Choroid plexus epithelial cell (primary cell): ENCODE measurements at regions not wholly inside any gene's neighbourhood (a gene's known extent, or its start where the extent isn't known, plus 50 kb on each side); places are given as distances from the start of the nearest gene placed in this dataset.
"Not testable (repeated sequence)": the region's sequence is repeated elsewhere in the genome, so short reads cannot be mapped to it uniquely, and the experiment has no call there.

Experiments
- DNase-seq: peaks from one replicate; pipeline ENCODE4 v3.0.0-alpha.2; 2010; ENCODE audit warnings: low read depth
- H3K4me3 ChIP-seq: 2 replicates; pipeline ENCODE4 v1.5.1; 2011; ENCODE audit warnings: low read depth, mild to moderate bottlenecking, control low read depth, low read length, moderate library complexity

DNA sequence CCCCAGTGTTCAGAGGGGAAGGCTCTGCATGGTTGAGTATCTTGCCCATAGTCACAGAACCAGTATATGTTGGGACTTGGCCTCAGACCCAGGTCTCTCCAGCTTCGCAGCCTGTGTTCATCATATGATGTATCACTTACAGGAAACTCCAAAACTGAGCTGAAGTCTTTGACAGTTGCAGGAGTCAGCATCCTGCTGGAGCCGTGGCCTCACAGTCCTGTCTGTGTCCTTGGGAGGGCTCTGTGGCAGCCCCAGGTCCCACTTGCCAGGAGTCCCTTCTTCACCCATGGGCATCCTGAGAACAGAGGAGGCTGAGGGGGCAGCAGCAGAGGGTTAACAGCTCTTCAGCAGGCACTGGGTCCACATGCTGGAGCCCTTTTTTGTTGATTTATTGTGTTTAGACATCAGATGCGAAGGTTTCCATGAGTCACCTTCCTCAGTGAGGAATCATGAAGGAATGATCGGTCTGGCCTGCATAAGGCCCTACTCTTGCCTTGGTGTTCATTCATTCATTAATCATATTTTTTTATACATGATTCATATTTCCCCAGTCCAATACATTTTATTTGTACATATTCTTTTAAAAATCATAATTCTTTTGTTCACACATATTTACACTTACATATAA, 176.3 kb upstream of the SPATA31A3 start:
- DNase-seq, H3K4me3 ChIP-seq: not testable (repeated sequence)

DNA sequence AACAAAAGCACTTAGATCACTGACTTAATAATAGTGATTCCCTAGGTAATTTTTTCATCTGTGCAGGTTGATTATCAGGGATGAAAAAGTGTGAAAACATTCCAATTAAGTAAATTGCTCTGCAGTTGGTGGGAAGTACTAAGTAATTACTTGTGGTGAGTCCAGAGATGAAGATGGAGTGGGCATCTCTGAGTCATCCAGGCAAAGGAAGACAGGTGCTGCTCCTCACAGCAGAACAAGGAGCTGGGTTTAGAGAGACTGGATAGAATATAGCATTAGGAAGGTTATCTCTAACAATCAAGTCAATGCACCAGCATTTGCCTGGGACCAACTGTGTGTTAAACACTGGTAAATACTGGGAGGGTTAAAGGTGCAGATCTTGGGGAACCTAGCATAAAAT, 174.0 kb upstream of the SPATA31A3 start:
- H3K4me3 ChIP-seq, DNase-seq: not testable (repeated sequence)

DNA sequence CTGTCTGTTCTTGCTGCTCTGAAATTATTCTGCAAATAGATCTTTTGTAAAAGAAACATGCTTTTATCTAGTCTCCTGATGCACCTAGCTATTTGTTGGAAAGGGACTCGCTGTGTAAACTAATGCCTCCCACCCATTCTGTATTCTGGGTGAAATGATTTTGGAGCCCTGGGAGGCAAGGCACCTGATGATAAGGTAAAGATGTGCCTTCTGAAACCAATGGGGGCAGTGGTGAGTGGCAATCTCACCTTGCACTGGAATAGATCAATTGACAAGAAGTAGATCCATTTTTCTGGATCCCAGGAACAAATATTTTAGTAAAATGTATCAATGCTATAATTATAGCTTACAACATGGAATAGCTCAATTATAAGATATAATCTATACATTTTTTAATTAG, 170.5 kb upstream of the SPATA31A3 start:
- not testable (repeated sequence) for DNase-seq, H3K4me3 ChIP-seq

DNA sequence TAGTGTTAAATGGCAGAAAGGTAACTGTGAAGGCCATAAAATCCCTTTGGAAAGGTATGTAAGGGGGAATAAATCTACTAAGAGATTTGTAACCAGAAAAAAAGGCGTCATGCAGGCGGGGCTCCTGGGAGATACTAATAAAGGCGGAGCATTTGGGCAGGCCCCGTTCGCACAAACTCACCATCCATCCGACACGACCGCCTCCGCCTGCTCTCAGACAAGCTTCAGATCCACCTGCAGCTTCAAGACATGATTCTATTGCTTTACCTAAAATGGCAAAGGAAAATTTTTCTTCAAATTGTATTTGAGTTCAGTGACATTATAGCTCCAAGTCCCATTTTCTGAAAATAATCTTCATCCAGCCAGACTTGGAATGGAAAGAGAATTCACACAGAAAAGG, 162.9 kb upstream of the SPATA31A3 start:
- not testable (repeated sequence) for H3K4me3 ChIP-seq, DNase-seq

DNA sequence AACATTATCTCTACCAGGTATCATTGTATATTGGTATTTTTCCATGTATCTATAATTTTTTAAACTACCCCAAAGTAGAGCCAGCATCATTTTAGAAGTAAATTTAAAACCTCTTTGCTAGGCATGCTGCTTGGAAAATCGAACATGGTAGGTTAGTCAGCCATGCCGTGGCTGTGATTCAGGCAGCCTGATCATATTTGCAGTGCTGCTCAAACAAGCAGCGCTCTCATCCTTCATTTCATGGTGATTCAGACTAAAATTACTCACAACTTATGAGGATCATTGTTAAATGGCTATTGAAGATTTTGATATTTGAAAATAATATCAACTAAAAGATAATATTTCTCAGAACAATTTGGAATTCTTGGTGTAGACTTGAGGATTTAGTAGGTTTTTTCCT, 161.2 kb upstream of the SPATA31A3 start:
- not testable (repeated sequence) for DNase-seq, H3K4me3 ChIP-seq

DNA sequence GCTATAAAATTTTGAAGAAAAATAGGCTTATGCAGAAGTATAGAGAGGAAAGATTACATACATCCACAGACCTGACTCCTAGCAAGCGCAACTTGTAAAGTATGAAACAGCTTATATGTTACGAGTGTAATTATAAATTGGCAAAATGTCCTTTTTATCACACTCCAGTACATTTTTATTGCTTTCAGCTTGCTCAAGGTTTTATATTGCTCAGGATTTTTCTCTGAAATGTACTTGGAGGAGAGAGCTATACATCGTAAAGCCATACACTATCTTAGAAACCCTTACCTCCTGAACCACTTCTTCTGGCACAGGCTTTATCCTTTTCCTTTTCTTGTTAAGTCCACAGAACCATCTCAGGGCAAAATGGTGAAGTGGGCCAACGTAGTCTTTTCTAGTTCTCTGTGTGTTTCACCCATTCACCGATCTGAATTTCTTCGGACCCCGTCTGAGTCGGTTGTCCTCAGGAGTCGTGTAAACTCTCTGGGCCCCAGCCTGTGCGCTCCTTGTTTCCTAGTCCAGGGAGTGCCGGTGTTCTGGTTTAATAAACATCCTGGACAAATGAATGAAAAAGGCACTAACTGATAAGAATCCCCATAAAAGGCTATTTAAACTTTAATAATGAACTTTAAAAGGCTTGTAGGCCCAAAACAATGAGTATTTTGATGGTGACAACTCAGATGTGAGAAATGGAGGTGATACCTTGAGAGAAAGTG, 150.2 kb upstream of the SPATA31A3 start:
- DNase-seq, H3K4me3 ChIP-seq: not testable (repeated sequence)

DNA sequence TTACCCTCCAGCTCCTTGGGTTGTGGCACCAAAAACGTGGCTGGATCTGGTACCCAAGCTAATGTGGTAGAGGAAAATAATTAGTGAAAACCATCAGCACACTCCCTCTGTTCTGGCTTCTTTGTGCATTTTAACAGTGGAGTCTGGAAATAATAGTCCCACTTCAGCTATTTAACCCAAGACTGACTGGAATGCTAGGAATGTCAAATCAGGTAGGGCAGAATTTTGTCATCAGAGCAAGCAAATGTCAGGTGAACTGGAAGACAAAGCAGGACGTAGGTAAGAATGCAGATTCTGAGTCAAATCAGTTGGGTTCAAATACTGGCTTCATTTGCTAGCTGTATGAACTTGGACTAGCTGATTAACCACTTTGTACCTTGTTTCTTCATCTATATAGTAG, 144.0 kb upstream of the SPATA31A3 start:
- H3K4me3 ChIP-seq, DNase-seq: not testable (repeated sequence)

DNA sequence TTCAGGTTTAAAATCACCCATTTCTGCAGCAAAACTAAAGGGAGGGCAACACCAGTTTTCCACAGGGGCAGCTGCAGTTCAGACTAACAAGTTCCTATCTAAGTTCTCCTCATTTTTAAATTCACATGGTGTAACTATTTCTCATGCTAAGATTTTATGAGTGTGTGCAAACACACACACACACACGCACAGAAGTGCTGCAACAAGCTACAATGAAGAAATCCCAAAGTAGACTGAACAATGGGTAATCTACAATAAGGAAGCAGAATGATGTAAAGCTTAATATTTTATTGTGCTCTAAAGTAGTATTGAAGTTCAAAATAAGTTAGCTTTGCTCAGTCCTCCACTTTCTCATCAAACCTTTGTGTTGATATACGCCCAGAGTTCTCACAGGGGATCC, 140.8 kb upstream of the SPATA31A3 start:
- H3K4me3 ChIP-seq, DNase-seq: not testable (repeated sequence)

DNA sequence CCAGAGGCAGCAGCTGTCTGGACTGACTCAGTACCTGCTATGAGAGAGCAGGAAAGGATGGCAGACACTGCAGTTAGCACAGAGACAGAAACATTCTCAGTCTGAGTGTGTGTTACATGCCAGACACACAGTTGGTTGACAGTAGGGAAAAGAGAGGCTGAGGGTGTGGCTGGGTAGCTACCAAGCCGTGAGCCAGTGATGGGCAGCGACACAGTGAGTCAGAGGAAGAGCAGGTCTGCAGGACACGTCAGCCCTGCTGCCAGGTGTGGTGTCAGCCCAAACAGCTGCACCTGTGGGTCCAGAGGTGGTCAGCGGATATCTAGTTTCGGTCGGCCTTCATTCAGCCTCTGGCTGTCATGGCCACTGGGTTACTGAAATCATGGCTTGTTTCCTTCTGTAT, 124.4 kb upstream of the SPATA31A3 start:
- DNase-seq, H3K4me3 ChIP-seq: not testable (repeated sequence)

DNA sequence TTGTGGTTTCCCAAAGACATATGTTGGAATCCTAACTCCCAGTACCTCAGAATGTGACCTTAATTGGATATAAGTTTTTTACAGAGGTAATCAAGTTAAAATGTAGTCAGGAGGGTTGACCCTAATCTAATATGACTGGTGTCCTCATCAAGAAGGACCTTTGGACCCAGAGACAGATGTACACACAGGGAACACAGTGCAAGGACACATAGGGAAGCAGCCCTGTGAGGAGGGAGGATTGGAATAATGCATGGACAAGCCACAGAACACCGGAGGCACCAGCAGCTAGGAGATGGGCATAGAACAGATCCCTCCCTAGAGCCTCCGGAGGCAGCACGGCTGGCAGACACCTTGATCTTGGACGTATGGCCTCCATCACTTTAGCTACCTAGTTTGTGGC, 119.8 kb upstream of the SPATA31A3 start:
- not testable (repeated sequence) for DNase-seq, H3K4me3 ChIP-seq

DNA sequence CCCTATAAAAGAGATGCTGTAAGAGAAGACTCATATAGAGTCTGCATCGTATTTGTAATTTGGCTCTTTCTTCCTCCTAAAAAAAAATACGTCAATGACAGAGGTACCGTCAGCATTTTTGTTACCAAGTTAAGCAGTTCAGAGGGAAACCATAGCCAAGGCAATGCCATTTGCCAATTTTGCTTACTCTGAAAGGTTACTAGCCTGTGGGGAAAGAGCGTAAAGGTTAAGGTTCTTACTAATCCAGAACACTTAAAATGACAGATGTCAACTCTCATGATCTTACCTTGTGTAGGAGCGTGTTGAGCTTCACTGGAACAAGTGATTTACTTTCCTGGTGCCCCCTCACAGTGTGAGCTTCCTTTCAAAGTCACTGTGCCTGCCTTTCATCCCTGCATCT, 119.4 kb upstream of the SPATA31A3 start:
- H3K4me3 ChIP-seq, DNase-seq: not testable (repeated sequence)

DNA sequence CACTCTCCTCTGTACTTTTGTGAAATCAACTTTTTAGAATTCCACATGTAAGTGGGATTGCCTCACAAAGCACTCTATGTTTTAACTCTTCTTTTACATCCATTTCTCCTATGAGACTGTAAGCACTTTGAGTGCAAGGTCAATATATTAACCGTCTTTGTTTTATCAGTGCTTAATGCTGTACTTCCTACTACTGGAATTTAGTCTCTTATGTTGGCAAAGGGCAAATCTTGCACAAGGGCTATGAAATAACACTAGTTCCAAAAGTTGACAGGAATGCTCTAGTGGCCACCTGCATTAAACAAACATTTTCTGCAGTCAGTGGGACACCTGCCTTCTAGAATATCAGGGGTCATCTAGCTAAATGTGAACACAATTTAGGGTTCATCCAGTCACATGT, 117.5 kb upstream of the SPATA31A3 start:
- not testable (repeated sequence) for H3K4me3 ChIP-seq, DNase-seq

DNA sequence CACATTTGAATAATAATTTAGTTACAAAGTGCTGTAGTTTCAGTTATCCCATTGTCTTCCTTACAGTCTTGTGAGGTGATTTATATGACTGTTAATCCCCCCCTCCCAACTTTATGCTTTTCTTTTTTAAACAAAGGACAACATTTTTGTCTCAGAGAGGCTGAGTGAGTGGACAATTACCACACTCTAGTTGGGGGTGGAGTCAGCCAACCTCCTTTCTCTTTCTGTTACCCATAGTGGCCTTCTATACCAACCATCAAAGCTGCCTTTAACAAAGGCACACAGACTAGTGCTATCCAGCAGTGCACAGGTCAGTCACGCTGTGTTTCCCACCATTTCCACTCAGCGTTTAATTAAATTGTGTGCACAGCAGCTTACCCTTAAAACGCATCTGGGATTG, 114.3 kb upstream of the SPATA31A3 start:
- DNase-seq, H3K4me3 ChIP-seq: not testable (repeated sequence)

DNA sequence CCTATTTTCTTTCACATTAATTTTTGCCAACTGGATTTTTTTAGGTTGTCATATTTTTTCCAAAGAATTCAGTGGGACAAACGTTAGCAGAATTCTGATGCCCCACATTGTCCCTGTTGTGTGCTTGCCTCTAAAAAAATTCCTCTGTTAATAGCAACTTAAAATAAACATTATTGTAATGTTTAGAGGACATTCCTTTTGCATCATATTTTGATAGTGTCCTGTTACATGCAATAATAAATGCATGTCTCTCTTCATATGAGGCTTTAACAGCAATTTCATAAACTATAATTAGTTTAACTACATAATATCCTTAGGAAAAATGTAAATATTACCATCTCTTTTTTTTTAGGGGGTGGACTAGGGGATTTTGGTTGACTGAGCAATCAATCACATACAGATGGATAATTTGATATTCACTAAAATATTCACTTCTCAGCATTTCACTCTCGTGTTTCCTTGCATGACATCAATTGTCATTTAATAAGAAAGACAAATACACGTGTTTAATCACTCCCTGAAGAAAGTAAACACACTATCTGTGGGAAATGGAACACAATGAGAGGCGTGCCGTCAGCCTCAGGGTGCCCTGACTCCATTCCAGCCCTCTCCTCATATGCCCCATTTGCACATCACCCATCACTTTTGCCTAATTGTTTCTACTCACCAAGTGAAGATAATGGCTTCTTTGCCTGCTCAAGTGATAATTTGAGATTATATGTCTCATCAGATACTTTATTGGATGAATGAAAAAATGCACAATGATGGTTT, 110.3 kb upstream of the SPATA31A3 start:
- DNase-seq, result not testable (repeated sequence)

DNA sequence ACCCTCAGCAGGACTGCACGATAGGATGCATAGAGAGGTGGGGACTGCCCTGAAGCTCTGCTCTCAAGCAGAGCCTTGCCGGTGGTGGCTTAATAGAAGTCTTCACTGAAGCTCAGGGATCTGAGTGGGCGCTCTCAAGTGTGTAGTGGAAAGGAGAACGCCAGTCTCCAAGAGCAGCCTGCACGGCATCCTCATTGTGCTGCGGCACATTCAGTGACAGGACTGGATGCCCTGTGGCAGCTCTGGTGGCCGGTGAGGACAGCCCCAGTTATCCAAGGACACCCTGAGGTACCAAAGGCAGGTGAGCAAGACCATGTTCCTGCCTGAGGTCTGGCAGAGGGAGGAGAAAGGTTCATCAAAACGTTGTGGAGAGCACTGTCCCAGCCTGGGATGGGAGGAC, 98.8 kb upstream of the SPATA31A3 start:
- not testable (repeated sequence) for DNase-seq

More for the DNA sequence above, 110.3 kb upstream of the SPATA31A3 start:
- not testable (repeated sequence) for H3K4me3 ChIP-seq

DNA sequence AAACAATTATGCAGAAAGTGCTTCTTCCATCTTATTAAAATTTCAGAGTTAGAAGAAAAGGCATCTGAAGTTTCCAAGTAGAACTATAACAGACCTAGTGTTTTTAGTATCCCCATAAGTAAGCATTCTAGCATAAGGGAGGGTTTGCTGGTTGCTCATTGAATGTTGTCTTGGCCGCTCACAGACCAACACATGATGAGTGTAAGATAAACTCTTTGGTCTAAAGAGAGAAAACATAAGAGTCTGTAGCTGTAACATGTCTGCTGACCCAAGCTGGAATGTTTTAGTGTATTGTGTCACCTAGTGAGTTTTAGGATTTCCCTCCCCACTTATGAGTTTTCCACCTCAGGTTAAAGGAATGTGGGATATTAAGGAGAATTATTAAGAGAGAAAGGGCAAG, 94.5 kb upstream of the SPATA31A3 start:
- not testable (repeated sequence) for DNase-seq, H3K4me3 ChIP-seq

More for the DNA sequence above, 98.8 kb upstream of the SPATA31A3 start:
- H3K4me3 ChIP-seq, result not testable (repeated sequence)

DNA sequence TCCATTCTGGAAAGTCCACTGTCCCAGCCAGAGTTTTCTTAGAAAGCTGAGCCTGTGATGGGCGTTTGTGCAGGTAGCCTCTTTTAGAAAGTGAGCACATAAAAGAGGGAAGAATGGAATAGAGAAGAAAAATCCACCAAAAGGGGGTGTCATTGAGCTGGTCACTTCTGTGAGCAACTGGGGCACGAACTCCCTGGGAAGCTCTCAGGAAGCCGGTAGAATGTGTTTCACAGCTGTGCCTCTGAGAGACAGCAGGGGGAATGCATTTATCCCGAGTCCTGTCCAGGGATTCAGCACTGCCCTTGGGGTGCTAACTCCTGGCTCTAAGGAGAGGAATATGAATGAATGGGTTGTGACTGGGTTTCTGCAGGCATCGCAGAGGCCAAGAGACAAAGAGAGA, 73.8 kb upstream of the SPATA31A3 start:
- peak; percentile 5 for DNase-seq
- H3K4me3 ChIP-seq, result not testable (repeated sequence)
